Eye (tissue), 1 donor: ENCODE measurements at regions not wholly inside any gene's neighbourhood (a gene's known extent, or its start where the extent isn't known, plus 50 kb on each side); places are given as distances from the start of the nearest gene placed in this dataset.
"Not testable (repeated sequence)": the region's sequence is repeated elsewhere in the genome, so short reads cannot be mapped to it uniquely, and the experiment has no call there.

Experiments used
- DNase-seq: peaks from one replicate; pipeline ENCODE4 v3.0.0-alpha.2; 2015

DNA sequence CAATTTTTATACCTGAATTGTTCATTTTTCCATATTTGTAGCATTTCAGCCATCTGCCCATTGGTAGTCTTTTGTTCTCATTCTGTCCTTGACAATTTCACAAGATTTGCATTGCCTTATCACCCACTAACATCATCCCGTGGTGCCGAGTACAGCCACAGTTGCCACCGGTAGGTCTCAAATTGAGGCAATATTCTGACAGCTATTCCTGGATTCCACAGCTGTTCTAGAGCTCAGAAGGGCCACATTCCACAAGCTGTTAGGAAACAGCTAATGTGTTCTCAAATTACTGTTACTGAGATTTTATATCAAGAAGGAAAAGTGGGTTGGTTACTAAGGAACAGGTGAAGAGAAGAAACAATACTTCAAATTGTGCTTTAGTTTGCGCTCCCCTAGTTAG lies 178.8 kb downstream of the RPRM start:
- no peak for DNase-seq

GRCh38 chr2:153299217-153299616 lies 179.3 kb downstream of the RPRM start:
- no peak for DNase-seq

- DNase-seq, result peak; percentile 23
Measured at GRCh38 chr2:153294199-153294786, 184.3 kb downstream of the RPRM start.

DNA sequence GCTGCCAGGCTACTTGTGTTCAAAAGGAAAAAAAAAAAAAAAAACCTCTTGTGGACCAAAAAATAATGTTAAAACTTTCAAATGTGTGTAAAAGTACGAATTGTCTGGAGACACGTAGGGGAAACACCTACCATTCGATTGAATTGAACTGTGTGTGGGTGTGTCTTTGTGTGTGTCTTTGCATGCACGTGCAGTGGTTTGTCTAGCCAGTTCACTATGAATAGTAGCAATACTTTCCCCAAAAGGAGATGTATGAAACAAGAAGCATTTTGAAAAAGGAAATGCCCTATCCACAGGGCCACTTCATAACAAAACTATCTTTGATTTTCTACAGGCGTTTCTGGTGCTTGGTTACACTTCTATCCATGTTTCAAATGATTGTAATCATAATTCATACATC lies 186.8 kb downstream of the RPRM start:
- DNase-seq, result no peak

GRCh38 chr2:153287109-153287801 lies 191.3 kb downstream of the RPRM start:
- DNase-seq, result peak; percentile 30

- no peak for DNase-seq
Measured at GRCh38 chr2:153268941-153269461, 209.6 kb downstream of the RPRM start.

- not testable (repeated sequence) for DNase-seq
Measured at GRCh38 chr2:153256876-153257275, 221.7 kb downstream of the RPRM start.

- not testable (repeated sequence) for DNase-seq
Measured at GRCh38 chr2:153246636-153247035, 231.9 kb downstream of the RPRM start.

GRCh38 chr2:153235516-153235915 lies 243.0 kb downstream of the RPRM start:
- DNase-seq, result no peak

DNA sequence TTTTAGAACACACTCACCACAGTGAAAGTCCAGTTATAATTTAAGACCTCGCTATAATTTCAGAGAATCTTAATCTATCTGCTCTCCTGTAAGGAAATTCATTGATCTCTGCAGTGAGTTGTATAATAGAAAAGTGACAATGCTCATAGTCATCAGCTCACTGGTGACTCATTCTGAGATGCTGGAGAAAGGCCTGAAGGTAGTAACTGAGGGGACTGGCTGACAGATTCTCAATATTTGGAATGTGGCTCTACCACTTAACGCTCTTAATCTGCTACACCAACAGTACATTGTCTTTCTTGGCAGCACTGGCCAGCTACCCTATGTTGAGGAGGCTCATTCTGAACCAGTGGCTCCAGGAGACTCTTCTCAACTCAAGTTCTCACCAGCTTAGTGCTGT lies 246.1 kb downstream of the RPRM start:
- no peak for DNase-seq

DNA sequence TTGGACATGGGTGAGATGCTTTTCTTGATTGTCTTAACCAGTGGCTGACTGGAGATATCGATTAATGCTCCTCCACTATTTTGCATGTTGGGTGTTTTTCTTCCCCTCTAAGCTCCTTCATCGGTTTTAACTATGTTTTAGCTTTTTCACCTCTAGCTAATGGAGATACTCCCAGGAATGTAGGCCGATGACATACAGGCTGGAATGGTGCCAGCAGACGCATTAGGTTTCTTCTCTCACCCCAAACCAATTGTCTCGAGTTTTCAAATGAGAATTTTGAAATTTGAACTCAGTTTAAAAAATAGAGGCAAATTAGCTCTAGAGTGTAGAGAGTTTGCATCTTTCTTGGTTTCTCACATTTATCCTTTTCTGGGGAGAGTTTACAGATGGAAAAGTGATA lies 247.6 kb downstream of the RPRM start:
- DNase-seq, result peak; percentile 42

- DNase-seq, result no peak
Measured at GRCh38 chr2:153228904-153229303, 249.7 kb downstream of the RPRM start.

- no peak for DNase-seq
Measured at GRCh38 chr2:153227981-153228380, 250.6 kb downstream of the RPRM start.

- DNase-seq, result no peak
Measured at GRCh38 chr2:153222231-153223165, 256.1 kb downstream of the RPRM start.

- no peak for DNase-seq
Measured at GRCh38 chr2:153221506-153221905, 257.1 kb downstream of the RPRM start.

DNA sequence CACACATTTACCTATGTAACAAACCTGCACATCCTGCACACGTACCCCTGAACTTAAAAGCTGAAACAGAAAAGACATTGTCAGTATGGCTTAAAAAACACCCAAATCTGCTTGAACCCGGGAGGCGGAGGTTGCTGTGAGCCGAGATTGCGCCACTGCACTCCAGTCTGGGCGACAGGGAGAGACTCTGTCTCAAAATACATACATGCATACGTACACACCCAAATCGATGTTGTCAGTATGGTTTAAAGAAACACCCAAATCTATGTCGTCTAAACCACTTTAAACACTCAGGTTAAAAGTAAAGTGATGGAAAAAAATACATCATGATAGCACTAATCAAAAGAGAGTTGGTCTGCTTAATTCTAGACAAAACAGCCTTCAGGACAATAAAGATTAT lies 257.5 kb downstream of the RPRM start:
- DNase-seq, result no peak

DNA sequence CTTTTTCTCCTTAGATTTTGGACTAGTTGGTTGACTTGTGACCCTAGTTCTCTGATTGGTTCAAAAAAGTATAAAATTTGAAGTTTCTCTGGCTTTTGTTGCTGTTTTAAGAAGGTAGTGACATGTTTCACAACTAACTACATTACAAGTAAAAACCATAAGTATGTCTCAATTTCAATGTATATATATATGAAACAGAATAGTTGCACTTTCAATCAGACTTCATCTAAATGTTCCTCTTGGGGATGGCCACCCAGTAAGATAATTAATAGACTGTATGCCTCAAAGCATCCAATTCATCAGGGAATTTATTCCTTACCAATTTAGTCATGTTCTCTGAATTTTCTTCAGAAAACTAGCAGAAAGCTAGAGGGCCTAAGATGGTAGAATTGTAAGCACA lies 259.7 kb downstream of the RPRM start:
- DNase-seq, result no peak

GRCh38 chr2:153214337-153214736 lies 264.2 kb downstream of the RPRM start:
- DNase-seq, result peak; percentile 95

- DNase-seq, result peak; percentile 48
Measured at GRCh38 chr2:153213022-153213421, 265.5 kb downstream of the RPRM start.

DNA sequence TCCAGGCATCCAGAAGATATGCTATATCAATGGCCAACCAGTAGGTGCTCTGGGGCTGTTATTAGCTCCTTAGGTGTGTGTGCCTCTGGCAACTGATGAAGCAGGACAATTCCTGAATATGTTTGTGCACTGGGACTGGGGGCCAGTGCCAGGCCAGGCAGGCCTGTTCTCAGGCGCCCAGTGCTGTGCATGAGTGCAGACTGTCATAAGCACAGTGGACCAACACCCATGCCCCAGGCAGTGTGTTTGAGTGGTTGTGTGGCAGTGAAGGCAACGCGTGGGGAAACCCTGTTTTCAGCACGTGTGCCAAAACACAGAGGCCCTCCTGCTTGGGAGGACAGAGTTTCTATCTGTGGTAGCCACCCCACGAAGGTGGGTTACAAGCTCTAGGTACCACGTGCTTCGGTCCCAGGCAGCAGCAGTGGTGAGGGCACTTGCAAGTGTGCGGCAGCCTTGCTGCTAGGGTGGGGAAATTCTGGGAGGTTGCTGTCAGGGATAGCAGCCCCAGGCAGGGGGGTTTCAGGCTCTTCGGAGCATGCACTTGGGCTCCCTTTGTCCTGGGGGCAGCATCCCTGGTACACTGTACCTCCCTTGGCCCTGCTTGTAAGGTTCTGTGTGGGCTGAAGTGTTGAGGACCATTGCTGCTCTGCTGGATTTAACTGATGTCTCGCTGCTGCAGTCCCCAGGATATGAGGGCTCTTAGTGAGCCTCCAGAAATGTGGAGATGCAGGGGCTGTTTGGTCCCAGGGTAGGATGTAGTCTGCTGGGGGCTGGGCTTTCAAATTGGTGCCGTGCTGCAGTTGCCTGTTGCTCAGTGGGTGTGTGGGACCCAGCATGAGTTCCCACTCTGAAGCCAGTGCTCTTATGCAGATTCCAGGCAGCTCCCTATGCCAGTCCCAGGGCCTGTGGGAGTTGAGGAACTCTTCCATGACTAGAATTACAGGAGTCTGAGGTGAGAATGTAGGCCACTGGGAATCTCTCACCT lies 280.9 kb downstream of the RPRM start:
- DNase-seq, result no peak

- DNase-seq, result no peak
Measured at GRCh38 chr2:153196378-153197058, 282.0 kb downstream of the RPRM start.

GRCh38 chr2:153195342-153195741 lies 283.2 kb downstream of the RPRM start:
- no peak for DNase-seq
